Lower leg skin (tissue), 4 donors: ENCODE measurements at regions not wholly inside any gene's neighbourhood (a gene's known extent, or its start where the extent isn't known, plus 50 kb on each side); places are given as distances from the start of the nearest gene placed in this dataset.

Experiments
- DNase-seq, 2 donors: peaks; one replicate each; pipeline ENCODE4 v3.0.0-alpha.2; 2019; ENCODE audit warnings: low spot score in 2 of 2
- H3K4me3 ChIP-seq: fragments of 200-600 bp; sonication (generic); 2 replicates; pipeline ENCODE4 v1.5.1; 2017; ENCODE audit warnings: mild to moderate bottlenecking, low read depth; ENCODE audit not compliant: poor library complexity, severe bottlenecking
- CTCF ChIP-seq, 3 donors: fragments of 450-650 bp; IDR thresholded peaks; one replicate each; pipeline ENCODE4 v1.5.1; 2016; ENCODE audit warnings: antibody characterized with exemption in 3 of 3, mild to moderate bottlenecking in 3 of 3, moderate library complexity in 2 of 3
- POLR2A ChIP-seq, 2 donors: fragments of 450-650 bp; IDR thresholded peaks; one replicate each; pipeline ENCODE4 v1.6.1; 2016 to 2017; ENCODE audit warnings: antibody characterized with exemption in 2 of 2, mild to moderate bottlenecking in 1 of 2, moderate library complexity in 1 of 2
- WGBS, 2 donors: methylation state at CpG; one replicate each; pipeline ENCODE4 v1.1.5; 2018; 5-methylcytosine and 5-hydroxymethylcytosine counted together
- intact Hi-C: fragments of 100-400 bp; cut with DNase I; formaldehyde crosslinking; loops from one replicate; pipeline ENCODE4 v1.15.0; 2023; ENCODE audit warnings: low total_unique reads

- no peak for DNase-seq
- H3K4me3 ChIP-seq = no peak overlapping the region
- intact Hi-C loops = no loop called here
- TF ChIP-seq POLR2A (IDR thresholded peaks at IDR 0.05) (no peak), CTCF (IDR thresholded peaks at IDR 0.05) (no peak)
- WGBS, 2 donors = 88 to 89% methylated on average over 18 to 19 of the region's 19 CpGs
Observed at GRCh38 chr14:104362761-104363605, 216.6 kb upstream of the C14orf180 start.

GRCh38 chr14:104363891-104364760, 215.4 kb upstream of the C14orf180 start:
- DNase-seq = no peak
- no peak for TF ChIP-seq CTCF (IDR thresholded peaks at IDR 0.05)
- TF ChIP-seq POLR2A (IDR thresholded peaks at IDR 0.05) = no peak
- no peak overlapping the region for H3K4me3 ChIP-seq
- intact Hi-C loops = no loop called here
- 75 to 78% methylated on average over 20 of the region's 20 CpGs for WGBS, 2 donors

- no peak overlapping the region for H3K4me3 ChIP-seq
- no peak for DNase-seq
- intact Hi-C loops = no loop called here
- TF ChIP-seq POLR2A (IDR thresholded peaks at IDR 0.05) = no peak
- no peak for TF ChIP-seq CTCF (IDR thresholded peaks at IDR 0.05)
- WGBS, 2 donors = 84 to 85% methylated on average over 10 of the region's 10 CpGs
Observed at GRCh38 chr14:104364830-104365229, 214.7 kb upstream of the C14orf180 start.

- no peak for TF ChIP-seq POLR2A (IDR thresholded peaks at IDR 0.05)
- no peak for TF ChIP-seq CTCF (IDR thresholded peaks at IDR 0.05)
- intact Hi-C loops = no loop called here
- no peak overlapping the region for H3K4me3 ChIP-seq
- DNase-seq = no peak
- WGBS, 2 donors = 74 to 83% methylated on average over 14 to 16 of the region's 16 CpGs
Observed at GRCh38 chr14:104366931-104367865, 212.4 kb upstream of the C14orf180 start.
